GM23248 (cell line): ENCODE measurements at regions not wholly inside any gene's neighbourhood (a gene's known extent, or its start where the extent isn't known, plus 50 kb on each side); places are given as distances from the start of the nearest gene placed in this dataset.

ENCODE experiments used
- DNase-seq: peaks from one replicate; pipeline ENCODE4 v3.0.0-alpha.2; 2015
- H2AFZ ChIP-seq: fragments of 200-600 bp; sonication (generic); 2 replicates; pipeline ENCODE4 v1.6.1; 2016; ENCODE audit warnings: antibody characterized with exemption
- H3F3A ChIP-seq: fragments of 200-600 bp; sonication (generic); 2 replicates; pipeline ENCODE4 v1.6.1; 2016; ENCODE audit warnings: mild to moderate bottlenecking, antibody characterized with exemption, mixed run types; ENCODE audit not compliant: insufficient read depth
- H3K27ac ChIP-seq: fragments of 200-600 bp; sonication (generic); 2 replicates; pipeline ENCODE4 v1.5.1; 2016; ENCODE audit warnings: mild to moderate bottlenecking
- H3K27me3 ChIP-seq: fragments of 200-600 bp; sonication (generic); replicated peaks from 2 replicates; pipeline ENCODE4 v1.6.1; 2016; ENCODE audit warnings: mild to moderate bottlenecking; ENCODE audit not compliant: insufficient read depth
- H3K36me3 ChIP-seq: fragments of 200-600 bp; sonication (generic); 2 replicates; pipeline ENCODE4 v1.6.1; 2016; ENCODE audit warnings: low read depth, mild to moderate bottlenecking
- H3K4me1 ChIP-seq: fragments of 200-600 bp; sonication (generic); 2 replicates; pipeline ENCODE4 v1.6.1; 2016; ENCODE audit warnings: mild to moderate bottlenecking; ENCODE audit not compliant: insufficient read depth
- H3K4me2 ChIP-seq: fragments of 200-600 bp; sonication (generic); one replicate; pipeline ENCODE4 v1.6.1; 2016; ENCODE audit warnings: mild to moderate bottlenecking; ENCODE audit not compliant: unreplicated experiment
- H3K4me3 ChIP-seq: fragments of 200-600 bp; sonication (generic); 2 replicates; pipeline ENCODE4 v1.5.1; 2016; ENCODE audit warnings: mild to moderate bottlenecking
- H3K79me2 ChIP-seq: fragments of 200-600 bp; sonication (generic); 2 replicates; pipeline ENCODE4 v1.6.1; 2016; ENCODE audit warnings: mild to moderate bottlenecking; ENCODE audit not compliant: insufficient read depth
- H3K9ac ChIP-seq: fragments of 200-600 bp; sonication (generic); 2 replicates; pipeline ENCODE4 v1.6.1; 2016; ENCODE audit warnings: mild to moderate bottlenecking
- H3K9me2 ChIP-seq: fragments of 200-600 bp; sonication (generic); 2 replicates; pipeline ENCODE4 v1.6.1; 2016; ENCODE audit warnings: mixed run types, mild to moderate bottlenecking, moderate library complexity; ENCODE audit not compliant: insufficient read depth
- H3K9me3 ChIP-seq: fragments of 200-600 bp; sonication (generic); one replicate; pipeline ENCODE4 v1.6.1; 2017; ENCODE audit warnings: low read depth
- H4K20me1 ChIP-seq: fragments of 200-600 bp; sonication (generic); 2 replicates; pipeline ENCODE4 v1.6.0; 2016; ENCODE audit not compliant: insufficient read depth
- EZH2 ChIP-seq: fragments of 200-600 bp; sonication (generic); IDR thresholded peaks from 2 replicates; pipeline ENCODE4 v1.6.1; 2018; ENCODE audit warnings: antibody characterized with exemption, mild to moderate bottlenecking; ENCODE audit not compliant: insufficient read depth, poor library complexity, severe bottlenecking
- EZH2phosphoT487 ChIP-seq: fragments of 200-600 bp; sonication (generic); IDR thresholded peaks from 2 replicates; pipeline ENCODE4 v1.6.1; 2018; ENCODE audit warnings: antibody characterized with exemption, moderate library complexity, mild to moderate bottlenecking, low read depth; ENCODE audit not compliant: insufficient read depth
- WGBS, 2 experiments: methylation state at CpG; one replicate each; pipeline ENCODE4 v1.1.6; 2015 to 2017; ENCODE audit warnings: low lambda C conversion rate in 2 of 2, low coverage in 1 of 2; ENCODE audit errors: missing lambda C conversion rate in 2 of 2; 5-methylcytosine and 5-hydroxymethylcytosine counted together
- in situ Hi-C: fragments of 300-500 bp; cut with MboI; formaldehyde crosslinking; loops from 2 replicates; pipeline ENCODE4 v1.15.0; 2020

DNA sequence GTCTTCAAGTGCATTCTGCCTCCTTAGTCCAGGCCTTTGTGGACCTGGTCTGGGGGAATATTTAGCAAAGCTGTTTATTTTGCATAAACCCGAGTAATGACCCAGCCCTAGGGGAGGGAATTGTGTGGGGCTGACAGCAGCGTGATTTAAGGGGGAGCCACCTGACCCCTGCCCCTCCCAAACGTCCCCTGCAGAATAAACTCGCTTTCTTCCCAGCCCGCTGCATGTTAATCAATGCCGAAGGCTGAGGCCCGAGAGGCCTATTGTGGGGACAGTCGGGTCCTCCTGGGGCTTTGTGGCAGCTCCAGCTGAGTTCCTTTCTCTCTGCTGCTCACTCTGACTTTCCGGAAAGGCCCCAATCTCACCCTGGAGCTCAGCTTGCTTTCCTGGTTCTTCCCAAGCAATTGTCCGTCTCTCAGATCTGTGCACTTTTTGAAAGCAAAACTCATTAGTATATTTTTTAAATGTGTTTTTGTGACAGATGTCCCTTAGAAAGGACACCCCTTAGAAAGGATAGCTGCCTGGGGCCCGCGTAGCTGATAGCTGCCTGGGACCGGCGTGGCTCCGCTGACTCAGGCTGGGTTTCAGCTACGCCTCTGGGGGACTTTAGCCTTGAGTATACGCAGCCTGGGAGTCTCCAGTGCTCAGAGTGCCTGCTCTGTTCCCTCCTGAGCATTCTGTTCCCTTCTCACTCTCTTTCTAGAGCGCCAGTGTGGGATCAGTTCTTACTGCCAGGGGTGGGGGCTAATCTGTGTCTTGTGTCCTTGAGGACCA, 158.3 kb downstream of the GLI2 start:
- H3K9ac ChIP-seq: peak overlapping the region; percentile 24; the same call in 1 of the 2 replicates
- peak overlapping the region; percentile 39; the same call in 1 of the 2 replicates for H3K27ac ChIP-seq
- H3K4me2 ChIP-seq: peak overlapping the region; percentile 50
- H3K4me3 ChIP-seq: peak overlapping the region; percentile 23; the same call in 1 of the 2 replicates
- no peaks in the 10 kb centered on the region for H3K27me3 ChIP-seq
- no peaks in the 10 kb centered on the region for H3K9me3 ChIP-seq
- no peaks in the 10 kb centered on the region for H4K20me1 ChIP-seq
- peaks cover 12% of the 10 kb centered on the region for H3K4me1 ChIP-seq
- H3K36me3 ChIP-seq: no peaks in the 10 kb centered on the region
- in situ Hi-C loops: no loop called here
- H3K79me2 ChIP-seq: peaks cover 43% of the 10 kb centered on the region
- no peaks in the 10 kb centered on the region for H3K9me2 ChIP-seq
- 67 to 68% methylated on average over 18 of the region's 18 CpGs for WGBS, 2 experiments
- no peak for DNase-seq
- no peaks in the 10 kb centered on the region for H3F3A ChIP-seq
- no peak for TF ChIP-seq EZH2phosphoT487
- no peak overlapping the region for H2AFZ ChIP-seq

DNA sequence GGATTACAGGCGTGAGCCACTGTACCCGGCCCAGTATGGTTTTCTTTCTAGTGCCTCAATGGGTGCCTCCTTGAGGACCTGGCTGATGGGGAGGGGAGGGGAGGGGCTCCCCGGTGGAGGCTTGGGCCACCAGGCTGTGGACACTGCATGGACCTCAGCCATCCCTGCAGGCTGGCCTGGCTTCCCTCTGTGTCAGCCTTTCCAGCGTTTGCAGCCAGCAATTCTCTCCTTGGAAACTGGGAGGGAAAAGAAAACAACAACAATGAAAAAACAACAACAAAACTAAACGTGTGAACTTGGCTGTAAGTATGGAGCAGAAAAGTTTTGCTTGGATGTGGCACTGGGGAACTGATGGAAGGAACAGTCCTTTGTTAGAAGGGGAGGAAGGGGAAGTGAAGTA, 159.3 kb downstream of the GLI2 start:
- Histone ChIP-seq H3K9ac (no peak overlapping the region), H3K4me1 (peaks cover 12% of the 10 kb centered on the region), H3F3A (no peaks in the 10 kb centered on the region), H3K79me2 (peaks cover 34% of the 10 kb centered on the region), H3K27me3 (no peaks in the 10 kb centered on the region), H3K36me3 (no peaks in the 10 kb centered on the region), H3K9me3 (no peaks in the 10 kb centered on the region), H2AFZ (no peak overlapping the region), H3K4me2 (no peak overlapping the region), H4K20me1 (no peaks in the 10 kb centered on the region), H3K27ac (no peak overlapping the region), H3K4me3 (no peak overlapping the region), H3K9me2 (no peaks in the 10 kb centered on the region)
- peak; percentile 7 for DNase-seq
- 38 to 49% methylated on average over 5 of the region's 5 CpGs for WGBS, 2 experiments
- TF ChIP-seq EZH2 (no peak), EZH2phosphoT487 (no peak)
- in situ Hi-C loops: no loop called here

DNA sequence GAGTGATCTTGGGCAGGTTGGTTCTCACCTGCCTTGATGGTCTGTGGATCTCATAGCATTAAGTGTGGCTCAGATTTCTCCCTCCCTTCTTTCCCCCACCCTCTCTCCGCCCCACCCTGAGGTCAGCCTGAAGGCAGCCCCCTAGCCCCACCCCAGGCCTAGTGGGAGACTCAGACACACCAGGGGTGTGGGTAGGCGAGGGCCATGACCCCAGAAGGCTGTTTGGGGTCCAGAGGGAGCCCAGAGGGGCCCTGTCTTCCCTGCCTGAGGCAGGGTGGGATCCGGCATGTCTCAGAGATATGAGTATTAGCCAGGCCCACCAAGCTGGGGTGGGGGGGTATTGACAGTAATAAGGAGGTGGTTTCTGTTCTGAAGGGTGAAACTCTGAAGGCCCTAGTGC, 160.5 kb downstream of the GLI2 start:
- Histone ChIP-seq H3K9ac (no peak overlapping the region), H3K4me2 (no peak overlapping the region), H3K79me2 (peaks cover 23% of the 10 kb centered on the region; the same call in 1 of the 2 replicates), H4K20me1 (no peaks in the 10 kb centered on the region), H3K4me1 (peaks cover 12% of the 10 kb centered on the region), H3F3A (no peaks in the 10 kb centered on the region), H3K4me3 (no peak overlapping the region), H3K9me2 (no peaks in the 10 kb centered on the region), H3K36me3 (no peaks in the 10 kb centered on the region), H3K9me3 (no peaks in the 10 kb centered on the region), H3K27ac (no peak overlapping the region), H3K27me3 (no peaks in the 10 kb centered on the region), H2AFZ (no peak overlapping the region)
- in situ Hi-C loops: no loop called here
- DNase-seq: no peak
- WGBS, 2 experiments: 94 to 100% methylated on average over 2 to 3 of the region's 3 CpGs
- TF ChIP-seq EZH2phosphoT487 (no peak), EZH2 (no peak)

DNA sequence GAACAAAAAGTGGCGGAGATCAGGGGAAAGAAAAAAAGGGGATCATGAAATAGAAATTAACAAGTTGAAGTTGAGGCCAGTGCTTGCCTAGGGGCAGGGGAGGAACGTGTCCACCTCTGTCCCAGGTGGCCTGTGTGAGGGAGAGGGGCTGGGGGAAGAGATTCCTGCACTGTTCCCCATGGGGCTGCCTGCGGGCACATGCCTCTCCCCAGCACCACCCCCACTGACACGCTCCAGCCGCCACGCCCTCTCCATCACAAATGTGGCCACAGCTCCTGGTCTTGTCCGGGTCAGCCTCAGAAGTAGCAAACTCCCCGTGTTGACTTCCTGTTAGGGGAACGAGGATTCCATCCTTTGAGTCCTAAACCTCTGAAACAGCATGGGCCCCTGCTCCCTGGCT, 161.2 kb downstream of the GLI2 start:
- Histone ChIP-seq H3K9me2 (no peaks in the 10 kb centered on the region), H3F3A (no peaks in the 10 kb centered on the region), H3K27ac (no peak overlapping the region), H3K36me3 (no peaks in the 10 kb centered on the region), H4K20me1 (no peaks in the 10 kb centered on the region), H3K4me2 (no peak overlapping the region), H3K4me1 (peaks cover 12% of the 10 kb centered on the region), H3K4me3 (no peak overlapping the region), H3K79me2 (peaks cover 18% of the 10 kb centered on the region; the same call in 1 of the 2 replicates), H3K9ac (no peak overlapping the region), H3K9me3 (no peaks in the 10 kb centered on the region), H2AFZ (no peak overlapping the region), H3K27me3 (no peaks in the 10 kb centered on the region)
- DNase-seq: no peak
- in situ Hi-C loops: no loop called here
- WGBS, 2 experiments: 85 to 87% methylated on average over 9 of the region's 9 CpGs
- TF ChIP-seq EZH2phosphoT487 (no peak), EZH2 (no peak)

DNA sequence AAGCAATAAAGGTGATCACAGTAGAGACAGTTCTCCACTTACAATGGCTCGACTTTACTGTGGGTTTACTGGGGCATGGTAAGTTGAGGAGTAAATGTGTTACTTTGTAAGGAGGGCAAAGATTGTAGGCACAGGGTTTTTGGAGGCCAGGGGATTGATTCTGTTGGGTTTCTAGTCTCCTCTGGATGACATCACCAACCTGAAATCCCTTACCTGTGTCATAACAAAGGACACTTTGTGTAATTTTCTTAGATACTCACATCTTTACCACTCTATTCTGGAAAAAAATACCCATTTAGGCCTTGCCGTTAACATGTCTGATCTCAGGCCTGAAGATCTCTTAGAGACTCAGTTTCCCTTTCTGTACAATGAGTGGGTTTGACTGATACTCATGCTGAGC, 161.7 kb downstream of the GLI2 start:
- Histone ChIP-seq H3K9ac (no peak overlapping the region), H2AFZ (no peak overlapping the region), H3K36me3 (no peaks in the 10 kb centered on the region), H3K9me2 (no peaks in the 10 kb centered on the region), H3K4me2 (no peak overlapping the region), H3K27ac (no peak overlapping the region), H3K9me3 (no peaks in the 10 kb centered on the region), H4K20me1 (no peaks in the 10 kb centered on the region), H3F3A (no peaks in the 10 kb centered on the region), H3K27me3 (no peaks in the 10 kb centered on the region), H3K4me3 (no peak overlapping the region), H3K79me2 (peaks cover 18% of the 10 kb centered on the region; the same call in 1 of the 2 replicates), H3K4me1 (peaks cover 12% of the 10 kb centered on the region)
- no peak for DNase-seq
- 74 to 77% methylated on average over 2 of the region's 2 CpGs for WGBS, 2 experiments
- TF ChIP-seq EZH2phosphoT487 (no peak), EZH2 (no peak)
- in situ Hi-C loops: no loop called here
